ENCODE measurements at regions not wholly inside any gene's neighbourhood (a gene's known extent, or its start where the extent isn't known, plus 50 kb on each side); places are given as distances from the start of the nearest gene placed in this dataset.

GRCh38 chr10:3231951-3232730 lies 59.6 kb upstream of the PITRM1 start:
- Histone ChIP-seq H3K4me3 (ENCODE audit: insufficient read depth, low read depth, low read length) (no peak overlapping the region), H3K36me3 (ENCODE audit: control insufficient read depth, insufficient read depth, low read length) (no peaks in the 10 kb centered on the region), H3K27me3 (ENCODE audit: control insufficient read depth, insufficient read depth, low read length, poor library complexity, severe bottlenecking) (no peaks in the 10 kb centered on the region), H3K9me3 (ENCODE audit: control insufficient read depth, low read length) (no peaks in the 10 kb centered on the region), H3K4me1 (ENCODE audit: control insufficient read depth, insufficient read depth, low read length) (no peaks in the 10 kb centered on the region), H3K27ac (ENCODE audit: insufficient read depth, low read depth, low read length, poor library complexity, severe bottlenecking) (no peak overlapping the region)
- WGBS, 2 experiments, result 91 to 94% methylated on average over 11 to 12 of the region's 12 CpGs

GRCh38 chr10:3229815-3230214 lies 57.2 kb upstream of the PITRM1 start:
- Histone ChIP-seq H3K4me3 (ENCODE audit: insufficient read depth, low read depth, low read length) (no peak overlapping the region), H3K4me1 (ENCODE audit: control insufficient read depth, insufficient read depth, low read length) (no peaks in the 10 kb centered on the region), H3K36me3 (ENCODE audit: control insufficient read depth, insufficient read depth, low read length) (no peaks in the 10 kb centered on the region), H3K9me3 (ENCODE audit: control insufficient read depth, low read length) (no peaks in the 10 kb centered on the region), H3K27me3 (ENCODE audit: control insufficient read depth, insufficient read depth, low read length, poor library complexity, severe bottlenecking) (no peaks in the 10 kb centered on the region), H3K27ac (ENCODE audit: insufficient read depth, low read depth, low read length, poor library complexity, severe bottlenecking) (no peak overlapping the region)
- 88 to 93% methylated on average over 3 of the region's 3 CpGs for WGBS, 2 experiments

- H3K36me3 ChIP-seq (ENCODE audit: control insufficient read depth, insufficient read depth, low read length), result no peaks in the 10 kb centered on the region
- H3K4me3 ChIP-seq (ENCODE audit: insufficient read depth, low read depth, low read length), result no peak overlapping the region
- H3K27ac ChIP-seq (ENCODE audit: insufficient read depth, low read depth, low read length, poor library complexity, severe bottlenecking), result no peak overlapping the region
- no peaks in the 10 kb centered on the region for H3K4me1 ChIP-seq (ENCODE audit: control insufficient read depth, insufficient read depth, low read length)
- H3K9me3 ChIP-seq (ENCODE audit: control insufficient read depth, low read length), result no peaks in the 10 kb centered on the region
- 89% methylated on average over 10 of the region's 10 CpGs for WGBS, 2 experiments
- no peaks in the 10 kb centered on the region for H3K27me3 ChIP-seq (ENCODE audit: control insufficient read depth, insufficient read depth, low read length, poor library complexity, severe bottlenecking)
Measured at GRCh38 chr10:3228629-3228945, 56.0 kb upstream of the PITRM1 start.

GRCh38 chr10:3226960-3227744 lies 54.6 kb upstream of the PITRM1 start:
- no peaks in the 10 kb centered on the region for H3K36me3 ChIP-seq (ENCODE audit: control insufficient read depth, insufficient read depth, low read length)
- no peaks in the 10 kb centered on the region for H3K27me3 ChIP-seq (ENCODE audit: control insufficient read depth, insufficient read depth, low read length, poor library complexity, severe bottlenecking)
- WGBS, 2 experiments, result 90 to 91% methylated on average over 10 to 11 of the region's 11 CpGs
- no peaks in the 10 kb centered on the region for H3K9me3 ChIP-seq (ENCODE audit: control insufficient read depth, low read length)
- H3K4me1 ChIP-seq (ENCODE audit: control insufficient read depth, insufficient read depth, low read length), result no peaks in the 10 kb centered on the region
- no peak overlapping the region for H3K27ac ChIP-seq (ENCODE audit: insufficient read depth, low read depth, low read length, poor library complexity, severe bottlenecking)
- no peak overlapping the region for H3K4me3 ChIP-seq (ENCODE audit: insufficient read depth, low read depth, low read length)

- WGBS, 2 experiments, result 92 to 97% methylated on average over 3 of the region's 3 CpGs
- H3K36me3 ChIP-seq (ENCODE audit: control insufficient read depth, insufficient read depth, low read length), result no peaks in the 10 kb centered on the region
- H3K9me3 ChIP-seq (ENCODE audit: control insufficient read depth, low read length), result no peaks in the 10 kb centered on the region
- no peak overlapping the region for H3K4me3 ChIP-seq (ENCODE audit: insufficient read depth, low read depth, low read length)
- no peaks in the 10 kb centered on the region for H3K27me3 ChIP-seq (ENCODE audit: control insufficient read depth, insufficient read depth, low read length, poor library complexity, severe bottlenecking)
- H3K4me1 ChIP-seq (ENCODE audit: control insufficient read depth, insufficient read depth, low read length), result no peaks in the 10 kb centered on the region
- H3K27ac ChIP-seq (ENCODE audit: insufficient read depth, low read depth, low read length, poor library complexity, severe bottlenecking), result no peak overlapping the region
Measured at GRCh38 chr10:3225561-3225960, 53.0 kb upstream of the PITRM1 start.

GRCh38 chr10:3224241-3224640 lies 51.7 kb upstream of the PITRM1 start:
- no peak overlapping the region for H3K4me3 ChIP-seq (ENCODE audit: insufficient read depth, low read depth, low read length)

GRCh38 chr10:3222626-3223025 lies 50.0 kb upstream of the PITRM1 start:
- H3K9me3 ChIP-seq (ENCODE audit: control insufficient read depth, low read length), result no peaks in the 10 kb centered on the region
- H3K4me3 ChIP-seq (ENCODE audit: insufficient read depth, low read depth, low read length), result no peak overlapping the region
- no peaks in the 10 kb centered on the region for H3K4me1 ChIP-seq (ENCODE audit: control insufficient read depth, insufficient read depth, low read length)
- no peak overlapping the region for H3K27ac ChIP-seq (ENCODE audit: insufficient read depth, low read depth, low read length, poor library complexity, severe bottlenecking)
- H3K27me3 ChIP-seq (ENCODE audit: control insufficient read depth, insufficient read depth, low read length, poor library complexity, severe bottlenecking), result no peaks in the 10 kb centered on the region
- 85 to 92% methylated on average over 3 of the region's 3 CpGs for WGBS, 2 experiments
- no peaks in the 10 kb centered on the region for H3K36me3 ChIP-seq (ENCODE audit: control insufficient read depth, insufficient read depth, low read length)

More at GRCh38 chr10:3224241-3224640, 51.7 kb upstream of the PITRM1 start:
- H3K27ac ChIP-seq (ENCODE audit: insufficient read depth, low read depth, low read length, poor library complexity, severe bottlenecking), result no peak overlapping the region
- no peaks in the 10 kb centered on the region for H3K4me1 ChIP-seq (ENCODE audit: control insufficient read depth, insufficient read depth, low read length)
- 93 to 96% methylated on average over 3 of the region's 3 CpGs for WGBS, 2 experiments
- no peaks in the 10 kb centered on the region for H3K36me3 ChIP-seq (ENCODE audit: control insufficient read depth, insufficient read depth, low read length)
- no peaks in the 10 kb centered on the region for H3K9me3 ChIP-seq (ENCODE audit: control insufficient read depth, low read length)
- no peaks in the 10 kb centered on the region for H3K27me3 ChIP-seq (ENCODE audit: control insufficient read depth, insufficient read depth, low read length, poor library complexity, severe bottlenecking)

Measured in ectodermal cell (in vitro differentiated cells).